Left lung (tissue), 4 donors: ENCODE measurements at regions not wholly inside any gene's neighbourhood (a gene's known extent, or its start where the extent isn't known, plus 50 kb on each side); places are given as distances from the start of the nearest gene placed in this dataset.
A peak's percentile ranks its signal among the peaks of the same experiment; 100 is the strongest.

Experiments used
- ATAC-seq: fragments of 200-7000 bp; cut with Tn5 transposase; one replicate; pipeline ENCODE4 v1.9.1; 2020; ENCODE audit warnings: moderate library complexity
- DNase-seq, 4 donors: peaks; one replicate each; pipeline ENCODE4 v3.0.0-alpha.2; 2013 to 2020
- H3K27ac ChIP-seq, 2 donors: fragments of 200-600 bp; sonication (generic) in 1 of 2; one replicate each; pipeline versions ENCODE4 v1.5.0 to v1.8.0; 2020 to 2021
- H3K27me3 ChIP-seq, 2 donors: fragments of 200-600 bp; sonication (generic) in 1 of 2; one replicate each; pipeline versions ENCODE4 v1.5.0 to v1.8.0; 2020 to 2021
- H3K36me3 ChIP-seq, 2 donors: fragments of 200-600 bp; sonication (generic) in 1 of 2; one replicate each; pipeline versions ENCODE4 v1.5.0 to v1.8.0; 2020 to 2021
- H3K4me1 ChIP-seq, 2 donors: fragments of 200-600 bp; one replicate each; pipeline ENCODE4 v1.8.0; 2021
- H3K4me3 ChIP-seq, 2 donors: fragments of 200-600 bp; sonication (generic) in 1 of 2; one replicate each; pipeline versions ENCODE4 v1.5.0 to v1.8.0; 2020 to 2021; ENCODE audit warnings: mild to moderate bottlenecking in 1 of 2
- H3K9me3 ChIP-seq, 2 donors: fragments of 200-600 bp; sonication (generic) in 1 of 2; one replicate each; pipeline versions ENCODE4 v1.5.0 to v1.8.0; 2020 to 2021
- CTCF ChIP-seq, 2 donors: fragments of 200-600 bp; sonication (generic) in 1 of 2; IDR thresholded peaks; one replicate each; pipeline versions ENCODE4 v1.5.0 to v1.8.0; 2021; ENCODE audit warnings: antibody characterized with exemption in 2 of 2
- intact Hi-C, 2 donors: fragments of 100-400 bp; cut with DNase I; formaldehyde crosslinking; loops; one replicate each; pipeline versions ENCODE4 v1.11.2 to v1.14.2; 2022
- donor health status: DM: no; HTN: yes; CAD: no.
- donor health status: DM: no; HTN: no; CAD: no.

- no peaks in the 10 kb centered on the region for H3K36me3 ChIP-seq
- no peak for TF ChIP-seq CTCF (IDR thresholded peaks at IDR 0.05)
- ATAC-seq (no peak), DNase-seq (no peak)
- H3K4me1 ChIP-seq, result no peaks in the 10 kb centered on the region
- H3K27ac ChIP-seq, result no peak overlapping the region
- H3K4me3 ChIP-seq, result no peak overlapping the region
- no peaks in the 10 kb centered on the region for H3K9me3 ChIP-seq
- intact Hi-C loops, result no loop called here
- H3K27me3 ChIP-seq, result no peaks in the 10 kb centered on the region
Observed at GRCh38 chr1:56297208-56297607, 282.2 kb downstream of the PLPP3 start.

DNA sequence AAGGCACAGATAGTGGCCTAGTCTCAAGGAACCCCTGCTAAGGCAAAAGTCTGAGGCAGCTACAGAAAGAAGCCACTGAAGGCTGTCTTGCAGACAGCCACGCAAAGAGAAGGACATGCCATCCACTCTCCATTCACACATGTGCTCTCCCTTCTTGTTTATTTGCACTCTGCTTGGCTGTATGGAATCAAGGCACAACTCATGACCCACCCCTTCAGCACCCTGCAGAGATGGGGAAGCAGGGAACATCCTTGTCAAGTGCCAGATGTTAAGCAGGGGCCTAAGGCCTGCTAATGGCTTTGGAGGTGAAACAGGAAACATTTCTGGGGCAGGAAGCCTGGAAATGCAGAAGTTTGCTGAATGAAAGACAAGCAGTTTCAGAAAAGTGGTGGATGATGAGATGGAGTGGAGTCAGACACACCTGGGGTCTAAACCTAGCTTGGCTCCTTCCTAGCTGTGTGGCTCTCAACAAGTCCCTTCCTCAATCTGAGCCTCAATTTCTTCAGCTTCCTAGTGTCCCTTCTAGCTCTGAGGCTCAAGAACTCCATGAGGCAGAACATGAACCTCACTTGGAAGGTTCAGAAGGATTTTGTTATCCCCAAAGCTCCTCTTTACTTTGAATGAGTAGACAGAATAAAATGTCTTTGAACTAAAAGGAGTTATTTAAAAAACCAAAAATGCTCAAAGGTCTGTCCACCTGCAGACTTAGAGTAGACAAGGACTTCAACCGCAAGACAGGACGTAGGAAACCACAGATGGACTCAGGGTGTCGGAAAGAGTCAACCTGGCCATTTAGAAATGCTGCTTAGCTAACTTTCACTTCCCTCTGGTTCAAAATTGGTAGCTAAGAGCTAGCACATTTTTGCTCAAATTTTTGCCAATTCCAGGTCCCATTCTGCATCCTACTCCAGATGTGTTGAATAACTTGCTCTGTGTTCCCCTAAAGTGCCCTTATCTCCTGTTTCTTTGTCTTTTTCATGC lies 283.1 kb downstream of the PLPP3 start:
- DNase-seq (no peak), ATAC-seq (no peak)
- intact Hi-C loops, result no loop called here
- H3K4me1 ChIP-seq, result no peaks in the 10 kb centered on the region
- no peaks in the 10 kb centered on the region for H3K36me3 ChIP-seq
- peak overlapping the region in 1 of 2 donors; percentile 38 for H3K27ac ChIP-seq
- H3K27me3 ChIP-seq, result no peaks in the 10 kb centered on the region
- no peak for TF ChIP-seq CTCF (IDR thresholded peaks at IDR 0.05)
- no peaks in the 10 kb centered on the region for H3K9me3 ChIP-seq
- no peak overlapping the region for H3K4me3 ChIP-seq

DNA sequence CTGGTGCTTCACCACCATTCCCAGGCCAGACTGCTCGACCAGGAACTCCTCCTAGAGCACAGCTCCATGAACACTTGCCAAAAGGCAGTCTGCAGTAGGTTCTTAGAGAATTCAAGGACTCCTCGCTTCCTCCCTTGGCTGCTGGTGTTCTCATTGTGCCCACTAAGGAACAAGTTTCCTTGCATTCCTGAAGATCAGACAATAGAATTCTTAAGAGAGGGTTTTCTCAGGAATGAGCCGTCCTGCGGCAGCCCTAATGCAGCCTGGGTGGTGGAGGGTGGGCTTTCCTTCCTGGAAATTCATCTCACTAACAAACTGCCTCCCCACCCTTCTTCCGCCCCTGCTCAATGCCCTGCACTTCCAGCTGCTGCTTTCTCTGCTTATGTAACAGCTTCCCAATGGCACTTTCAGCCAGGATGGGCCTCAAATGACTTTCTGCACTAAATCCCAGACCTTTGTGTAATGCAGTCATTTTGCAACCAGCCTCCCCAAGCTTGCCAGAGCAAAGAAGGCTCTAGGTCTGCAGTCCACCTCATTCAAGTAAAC lies 287.9 kb downstream of the PLPP3 start:
- peak; percentile 49 for ATAC-seq
- Histone ChIP-seq H3K36me3 (no peaks in the 10 kb centered on the region), H3K9me3 (no peaks in the 10 kb centered on the region), H3K4me3 (no peak overlapping the region), H3K27ac (no peak overlapping the region), H3K4me1 (no peaks in the 10 kb centered on the region), H3K27me3 (no peaks in the 10 kb centered on the region)
- peak in 1 of 4 donors; percentile 48 for DNase-seq
- no peak for TF ChIP-seq CTCF (IDR thresholded peaks at IDR 0.05)
- intact Hi-C loops, result no loop called here

GRCh38 chr1:56289260-56289659 lies 290.1 kb downstream of the PLPP3 start:
- ATAC-seq (no peak), DNase-seq (no peak)
- Histone ChIP-seq H3K4me3 (no peak overlapping the region), H3K27me3 (no peaks in the 10 kb centered on the region), H3K4me1 (no peaks in the 10 kb centered on the region), H3K36me3 (no peaks in the 10 kb centered on the region), H3K9me3 (no peaks in the 10 kb centered on the region), H3K27ac (no peak overlapping the region)
- intact Hi-C loops, result no loop called here
- TF ChIP-seq CTCF (IDR thresholded peaks at IDR 0.05), result no peak

GRCh38 chr1:56287721-56288120 lies 291.6 kb downstream of the PLPP3 start:
- ATAC-seq (no peak), DNase-seq (no peak)
- no peaks in the 10 kb centered on the region for H3K4me1 ChIP-seq
- no peak overlapping the region for H3K27ac ChIP-seq
- H3K36me3 ChIP-seq, result no peaks in the 10 kb centered on the region
- no peak for TF ChIP-seq CTCF (IDR thresholded peaks at IDR 0.05)
- no peak overlapping the region for H3K4me3 ChIP-seq
- H3K27me3 ChIP-seq, result no peaks in the 10 kb centered on the region
- no peaks in the 10 kb centered on the region for H3K9me3 ChIP-seq
- intact Hi-C loops, result no loop called here
